Colonic mucosa (tissue), 4 donors: ENCODE measurements at regions not wholly inside any gene's neighbourhood (a gene's known extent, or its start where the extent isn't known, plus 50 kb on each side); places are given as distances from the start of the nearest gene placed in this dataset.

Experiments used
- DNase-seq: peaks from one replicate; pipeline ENCODE4 v3.0.0-alpha.2; 2020
- H3K27ac ChIP-seq: fragments of 200-600 bp; one replicate; pipeline ENCODE4 v1.8.0; 2021
- H3K27me3 ChIP-seq: fragments of 200-600 bp; one replicate; pipeline ENCODE4 v1.8.0; 2021
- H3K36me3 ChIP-seq: fragments of 200-600 bp; one replicate; pipeline ENCODE4 v1.8.0; 2021
- H3K4me1 ChIP-seq: fragments of 200-600 bp; one replicate; pipeline ENCODE4 v1.8.0; 2021; ENCODE audit warnings: mild to moderate bottlenecking
- H3K4me3 ChIP-seq: fragments of 200-600 bp; one replicate; pipeline ENCODE4 v1.8.0; 2021
- H3K9ac ChIP-seq, 2 donors: one replicate each; pipeline ENCODE4 v1.7.0; 2013; ENCODE audit warnings: control low read depth in 2 of 2, low read depth in 2 of 2, low read length in 2 of 2
- H3K9me3 ChIP-seq: fragments of 200-600 bp; one replicate; pipeline ENCODE4 v1.8.0; 2021
- intact Hi-C: fragments of 100-400 bp; cut with DNase I; formaldehyde crosslinking; loops from one replicate; pipeline ENCODE4 v1.14.1; 2022
- TF ChIP-seq, protein P1 (sequence below): fragments of 200-600 bp; IDR thresholded peaks from one replicate; pipeline ENCODE4 v1.8.0; 2022; ENCODE audit warnings: antibody characterized with exemption, mild to moderate bottlenecking
- donor health status: healthy.
- donor health status: DM: no; HTN: no; CAD: no.
- donor health status: DM: no; HTN: no; CAD: no.

GRCh38 chr17:71934520-71934919 lies 186.3 kb upstream of the SOX9 start:
- Histone ChIP-seq H3K27ac (no peak overlapping the region), H3K4me3 (no peak overlapping the region), H3K27me3 (no peaks in the 10 kb centered on the region), H3K4me1 (no peaks in the 10 kb centered on the region), H3K9ac (no peak overlapping the region), H3K9me3 (no peaks in the 10 kb centered on the region), H3K36me3 (no peaks in the 10 kb centered on the region)
- TF ChIP-seq, protein P1, sequence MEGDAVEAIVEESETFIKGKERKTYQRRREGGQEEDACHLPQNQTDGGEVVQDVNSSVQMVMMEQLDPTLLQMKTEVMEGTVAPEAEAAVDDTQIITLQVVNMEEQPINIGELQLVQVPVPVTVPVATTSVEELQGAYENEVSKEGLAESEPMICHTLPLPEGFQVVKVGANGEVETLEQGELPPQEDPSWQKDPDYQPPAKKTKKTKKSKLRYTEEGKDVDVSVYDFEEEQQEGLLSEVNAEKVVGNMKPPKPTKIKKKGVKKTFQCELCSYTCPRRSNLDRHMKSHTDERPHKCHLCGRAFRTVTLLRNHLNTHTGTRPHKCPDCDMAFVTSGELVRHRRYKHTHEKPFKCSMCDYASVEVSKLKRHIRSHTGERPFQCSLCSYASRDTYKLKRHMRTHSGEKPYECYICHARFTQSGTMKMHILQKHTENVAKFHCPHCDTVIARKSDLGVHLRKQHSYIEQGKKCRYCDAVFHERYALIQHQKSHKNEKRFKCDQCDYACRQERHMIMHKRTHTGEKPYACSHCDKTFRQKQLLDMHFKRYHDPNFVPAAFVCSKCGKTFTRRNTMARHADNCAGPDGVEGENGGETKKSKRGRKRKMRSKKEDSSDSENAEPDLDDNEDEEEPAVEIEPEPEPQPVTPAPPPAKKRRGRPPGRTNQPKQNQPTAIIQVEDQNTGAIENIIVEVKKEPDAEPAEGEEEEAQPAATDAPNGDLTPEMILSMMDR, result no peak
- no peak for DNase-seq
- intact Hi-C loops, result no loop called here

GRCh38 chr17:71935341-71935740 lies 185.5 kb upstream of the SOX9 start:
- TF ChIP-seq, protein P1, result no peak
- Histone ChIP-seq H3K4me3 (no peak overlapping the region), H3K9me3 (no peaks in the 10 kb centered on the region), H3K27me3 (no peaks in the 10 kb centered on the region), H3K36me3 (no peaks in the 10 kb centered on the region), H3K27ac (no peak overlapping the region), H3K4me1 (no peaks in the 10 kb centered on the region), H3K9ac (no peak overlapping the region)
- intact Hi-C loops, result no loop called here
- DNase-seq, result no peak

- intact Hi-C loops, result no loop called here
- no peak overlapping the region for H3K4me3 ChIP-seq
- H3K27me3 ChIP-seq, result no peaks in the 10 kb centered on the region
- H3K36me3 ChIP-seq, result no peaks in the 10 kb centered on the region
- no peak overlapping the region for H3K27ac ChIP-seq
- H3K4me1 ChIP-seq, result no peaks in the 10 kb centered on the region
- H3K9ac ChIP-seq, result no peak overlapping the region
- TF ChIP-seq, protein P1, result no peak
- no peak for DNase-seq
- H3K9me3 ChIP-seq, result no peaks in the 10 kb centered on the region
Observed at GRCh38 chr17:71936977-71937376, 183.8 kb upstream of the SOX9 start.

- TF ChIP-seq, protein P1, result no peak
- no peak for DNase-seq
- H3K36me3 ChIP-seq, result no peaks in the 10 kb centered on the region
- no peak overlapping the region for H3K9ac ChIP-seq
- no peak overlapping the region for H3K4me3 ChIP-seq
- no peaks in the 10 kb centered on the region for H3K9me3 ChIP-seq
- intact Hi-C loops, result no loop called here
- H3K27ac ChIP-seq, result no peak overlapping the region
- no peaks in the 10 kb centered on the region for H3K27me3 ChIP-seq
- H3K4me1 ChIP-seq, result no peaks in the 10 kb centered on the region
Observed at GRCh38 chr17:71937914-71938313, 182.9 kb upstream of the SOX9 start.

- no peaks in the 10 kb centered on the region for H3K9me3 ChIP-seq
- no peak overlapping the region for H3K4me3 ChIP-seq
- TF ChIP-seq, protein P1, result no peak
- DNase-seq, result no peak
- H3K36me3 ChIP-seq, result no peaks in the 10 kb centered on the region
- intact Hi-C loops, result no loop called here
- H3K27ac ChIP-seq, result no peak overlapping the region
- H3K9ac ChIP-seq, result no peak overlapping the region
- H3K4me1 ChIP-seq, result no peaks in the 10 kb centered on the region
- no peaks in the 10 kb centered on the region for H3K27me3 ChIP-seq
Observed at GRCh38 chr17:71938340-71939010, 182.3 kb upstream of the SOX9 start.
